Endothelial cell of umbilical vein (primary cell): ENCODE measurements at regions not wholly inside any gene's neighbourhood (a gene's known extent, or its start where the extent isn't known, plus 50 kb on each side); places are given as distances from the start of the nearest gene placed in this dataset.

ENCODE experiments used
- CTCF ChIP-seq, 2 donors: IDR thresholded peaks; 1 replicate in 1 of 2; 2 replicates in 1 of 2; pipeline ENCODE4 v1.5.1; 2011; ENCODE audit warnings: low read length in 2 of 2, mild to moderate bottlenecking in 2 of 2, moderate library complexity in 2 of 2, control low read depth in 1 of 2, inconsistent platforms in 1 of 2, low read depth in 1 of 2; ENCODE audit not compliant: insufficient read depth in 1 of 2; ENCODE audit errors: extremely low read depth in 1 of 2
- EZH2 ChIP-seq: IDR thresholded peaks from 2 replicates; pipeline ENCODE4 v1.6.1; 2012; ENCODE audit warnings: borderline replicate concordance, low read depth, mild to moderate bottlenecking, moderate library complexity, low read length, inconsistent platforms; ENCODE audit not compliant: severe bottlenecking
- FOS ChIP-seq: IDR thresholded peaks from 2 replicates; pipeline ENCODE4 v1.6.1; 2011; ENCODE audit warnings: mild to moderate bottlenecking, low read length, moderate library complexity, borderline replicate concordance; ENCODE audit not compliant: insufficient read depth
- GATA2 ChIP-seq: IDR thresholded peaks from 2 replicates; pipeline ENCODE4 v1.7.0; 2011; ENCODE audit warnings: low read depth, mild to moderate bottlenecking, moderate library complexity, mixed read lengths, low read length; ENCODE audit not compliant: insufficient read length, insufficient read depth
- POLR2A ChIP-seq: IDR thresholded peaks from 2 replicates; pipeline ENCODE4 v1.6.1; 2012; ENCODE audit warnings: low read depth, mild to moderate bottlenecking, control low read depth, low read length
- POLR2AphosphoS5 ChIP-seq: IDR thresholded peaks from 2 replicates; pipeline ENCODE4 v1.6.1; 2012; ENCODE audit warnings: low read depth, mild to moderate bottlenecking, control low read depth, low read length, moderate library complexity; ENCODE audit not compliant: insufficient read depth

GRCh38 chr18:10404168-10404567 is 50.3 kb upstream of the APCDD1 start:
- no peak for TF ChIP-seq EZH2
- no peak for TF ChIP-seq CTCF (IDR thresholded peaks at IDR 0.05; ENCODE audit: extremely low read depth in 1 of 2, insufficient read depth in 1 of 2, low read depth in 1 of 2, low read length in 2 of 2)
- no peak for TF ChIP-seq POLR2AphosphoS5
- TF ChIP-seq POLR2A = no peak
- TF ChIP-seq FOS = no peak
- TF ChIP-seq GATA2 = no peak
